ENCODE measurements at regions not wholly inside any gene's neighbourhood (a gene's known extent, or its start where the extent isn't known, plus 50 kb on each side); places are given as distances from the start of the nearest gene placed in this dataset.

GRCh38 chr3:106006571-106006970 lies 137.8 kb upstream of the CBLB start:
- Mint-ChIP-seq H3K4me3 (no peak overlapping the region), H3K9me3 (no peaks in the 10 kb centered on the region), H3K36me3 (ENCODE audit: low read depth) (no peaks in the 10 kb centered on the region), H3K27ac (no peak overlapping the region), H3K4me1 (no peaks in the 10 kb centered on the region), H3K27me3 (ENCODE audit: insufficient read depth, low read depth, poor library complexity) (no peaks in the 10 kb centered on the region)
- Histone ChIP-seq H2AFZ (no peak overlapping the region), H3K27me3 (ENCODE audit: insufficient read depth) (no peaks in the 10 kb centered on the region), H3K4me1 (ENCODE audit: insufficient read depth) (no peaks in the 10 kb centered on the region), H3K4me3 (no peak overlapping the region), H3F3A (replicated peaks; ENCODE audit: low read depth) (no peaks in the 10 kb centered on the region), H3K79me2 (replicated peaks; ENCODE audit: insufficient read depth) (no peaks in the 10 kb centered on the region), H3K36me3 (ENCODE audit: insufficient read depth) (no peaks in the 10 kb centered on the region), H3K9me2 (ENCODE audit: insufficient read depth) (no peaks in the 10 kb centered on the region), H3K4me2 (no peak overlapping the region), H3K27ac (ENCODE audit: low read depth) (no peak overlapping the region), H4K20me1 (replicated peaks; ENCODE audit: insufficient read depth) (no peaks in the 10 kb centered on the region)
- TF ChIP-seq NANOG (IDR thresholded peaks at IDR 0.05; ENCODE audit: borderline replicate concordance) (no peak), ZNF114 (CRISPR knock-in tag; IDR thresholded peaks at IDR 0.05) (no peak), STAT1 (IDR thresholded peaks at IDR 0.05; ENCODE audit: unreplicated experiment) (no peak), ZNF462 (CRISPR knock-in tag; IDR thresholded peaks at IDR 0.05) (no peak), ETS1 (IDR thresholded peaks at IDR 0.05) (no peak), POLR2AphosphoS5 (IDR thresholded peaks at IDR 0.05; ENCODE audit: low read depth) (no peak), ZNF331 (CRISPR knock-in tag; IDR thresholded peaks at IDR 0.05; ENCODE audit: low read depth) (no peak), EZH2phosphoT487 (IDR thresholded peaks at IDR 0.05; ENCODE audit: unreplicated experiment) (no peak), CREB1 (CRISPR knock-in tag; IDR thresholded peaks at IDR 0.05; ENCODE audit: low read depth) (no peak), REST (IDR thresholded peaks at IDR 0.05; ENCODE audit: unreplicated experiment) (no peak)
- no peak for ATAC-seq
- DNase-seq (ENCODE audit: low spot score), result no peak

Data from GM23338 (cell line).